ENCODE measurements at regions not wholly inside any gene's neighbourhood (a gene's known extent, or its start where the extent isn't known, plus 50 kb on each side); places are given as distances from the start of the nearest gene placed in this dataset.

DNA sequence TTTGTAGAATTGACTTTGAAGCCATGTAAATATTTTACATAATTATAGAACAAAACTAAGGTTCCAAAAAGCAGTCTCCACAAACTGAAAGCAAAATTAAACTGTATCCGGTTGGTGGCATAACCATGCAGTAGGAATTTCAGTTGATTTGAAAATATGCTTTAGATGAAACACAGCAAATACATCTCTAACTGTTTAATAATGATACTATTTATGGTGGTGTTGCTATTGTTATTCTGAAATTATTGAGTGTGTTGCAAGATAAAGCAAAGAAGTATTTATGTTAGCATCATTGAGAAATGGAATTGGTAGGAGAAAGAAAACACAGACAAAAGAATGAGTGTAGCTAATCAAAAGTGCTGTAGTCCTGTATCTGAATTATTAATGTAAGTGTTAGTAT, 73.8 kb upstream of the MTHFD1L start:
- DNase-seq (ENCODE audit: low read depth) = no peak

GRCh38 chr6:150797949-150798348, 67.6 kb upstream of the MTHFD1L start:
- no peak overlapping the region for H3K4me3 ChIP-seq (ENCODE audit: low read length)
- TF ChIP-seq CTCF (conservative IDR thresholded peaks at IDR 0.05; ENCODE audit: low read depth, low read length) = no peak
- DNase-seq (ENCODE audit: low read depth) = no peak

More for the DNA sequence above, 73.8 kb upstream of the MTHFD1L start:
- no peak overlapping the region for H3K4me3 ChIP-seq (ENCODE audit: low read length)
- TF ChIP-seq CTCF (conservative IDR thresholded peaks at IDR 0.05; ENCODE audit: low read depth, low read length) = no peak

GRCh38 chr6:150799276-150799805, 66.2 kb upstream of the MTHFD1L start:
- TF ChIP-seq CTCF (conservative IDR thresholded peaks at IDR 0.05; ENCODE audit: low read depth, low read length) = no peak
- no peak overlapping the region for H3K4me3 ChIP-seq (ENCODE audit: low read length)
- no peak for DNase-seq (ENCODE audit: low read depth)

DNA sequence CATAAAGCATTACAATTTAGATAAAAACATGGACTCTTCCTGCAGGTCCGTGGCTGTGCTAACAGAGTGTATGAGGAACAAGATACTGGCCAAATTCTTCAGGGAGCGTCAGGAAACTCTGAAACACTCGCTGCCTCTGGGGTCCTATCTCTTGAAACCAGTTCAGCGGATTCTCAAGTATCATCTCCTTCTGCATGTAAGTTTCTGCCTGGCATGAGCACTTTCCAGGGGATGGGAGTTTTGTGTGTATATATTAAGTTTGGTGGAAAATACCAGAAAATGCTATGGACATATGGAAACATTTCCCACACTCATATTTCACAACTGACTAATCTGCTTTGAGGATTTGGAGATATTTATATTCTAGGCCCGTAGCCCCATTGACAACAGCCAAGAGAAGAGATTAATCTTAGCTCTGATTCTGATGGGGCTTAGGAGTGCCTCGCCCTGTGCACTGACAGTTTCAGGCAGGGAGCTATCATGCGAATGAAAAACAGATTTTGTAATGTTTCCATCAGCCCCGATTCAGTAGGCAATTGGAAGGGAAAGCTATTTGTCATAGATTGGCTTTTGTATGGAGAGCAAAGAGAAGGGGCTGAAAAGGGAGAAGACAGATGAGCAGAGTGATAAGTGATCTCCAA, 64.7 kb upstream of the MTHFD1L start:
- peak; percentile 37 for DNase-seq (ENCODE audit: low read depth)

GRCh38 chr6:150806790-150807189, 58.7 kb upstream of the MTHFD1L start:
- DNase-seq (ENCODE audit: low read depth) = no peak
- H3K4me3 ChIP-seq (ENCODE audit: low read length) = no peak overlapping the region
- no peak for TF ChIP-seq CTCF (conservative IDR thresholded peaks at IDR 0.05; ENCODE audit: low read depth, low read length)

More for the DNA sequence above, 64.7 kb upstream of the MTHFD1L start:
- no peak for TF ChIP-seq CTCF (conservative IDR thresholded peaks at IDR 0.05; ENCODE audit: low read depth, low read length)
- no peak overlapping the region for H3K4me3 ChIP-seq (ENCODE audit: low read length)

GRCh38 chr6:150813319-150813992, 52.0 kb upstream of the MTHFD1L start:
- DNase-seq (ENCODE audit: low read depth) = no peak
- TF ChIP-seq CTCF (conservative IDR thresholded peaks at IDR 0.05; ENCODE audit: low read depth, low read length) = no peak
- no peak overlapping the region for H3K4me3 ChIP-seq (ENCODE audit: low read length)

- TF ChIP-seq CTCF (conservative IDR thresholded peaks at IDR 0.05; ENCODE audit: low read depth, low read length) = no peak
- no peak for DNase-seq (ENCODE audit: low read depth)
- H3K4me3 ChIP-seq (ENCODE audit: low read length) = no peak overlapping the region
These were observed 51.5 kb upstream of the MTHFD1L start for GRCh38 chr6:150813993-150814359.
